PC-3 (cell line): ENCODE measurements at regions not wholly inside any gene's neighbourhood (a gene's known extent, or its start where the extent isn't known, plus 50 kb on each side); places are given as distances from the start of the nearest gene placed in this dataset.

Experiments used
- CTCF ChIP-seq: fragments of 300-600 bp; sonication (generic); conservative IDR thresholded peaks from 2 replicates; pipeline ENCODE4 v1.5.1; 2017; ENCODE audit warnings: antibody characterized with exemption, low read depth, mild to moderate bottlenecking, low read length
- EZH2phosphoT487 ChIP-seq: fragments of 300-600 bp; sonication (generic); IDR thresholded peaks from 2 replicates; pipeline ENCODE4 v1.6.1; 2018; ENCODE audit warnings: mild to moderate bottlenecking, antibody characterized with exemption, low read length, borderline replicate concordance

DNA sequence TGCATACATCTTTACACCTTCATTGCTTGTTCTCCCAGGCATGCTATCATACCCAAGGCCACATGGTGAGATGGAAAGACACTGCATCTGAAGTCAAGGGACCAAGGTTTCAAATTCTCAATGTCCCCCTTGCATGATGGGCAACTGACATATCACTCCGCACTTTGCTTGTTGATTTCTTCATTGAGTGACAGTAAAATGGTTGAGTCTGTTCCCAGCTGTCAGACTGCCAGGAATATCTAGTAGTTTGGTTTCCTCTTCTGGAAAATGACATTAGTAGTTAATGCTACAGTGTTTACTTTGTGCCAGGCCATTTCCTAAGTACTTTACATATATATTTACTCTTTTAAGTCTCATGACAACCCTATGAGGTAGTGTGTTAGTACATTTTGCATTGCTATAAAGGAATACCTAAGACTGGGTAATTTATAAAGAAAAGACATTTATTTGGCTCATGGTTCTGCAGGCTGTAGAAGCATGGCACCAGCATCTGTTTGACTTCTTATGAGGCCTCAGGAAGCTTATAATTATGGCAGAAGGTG, 114.4 kb downstream of the PCSK1 start:
- TF ChIP-seq CTCF (no peak), EZH2phosphoT487 (no peak)
